Epithelial cell of proximal tubule (primary cell): ENCODE measurements at regions not wholly inside any gene's neighbourhood (a gene's known extent, or its start where the extent isn't known, plus 50 kb on each side); places are given as distances from the start of the nearest gene placed in this dataset.
A peak's percentile ranks its signal among the peaks of the same experiment; 100 is the strongest.

Experiments used
- DNase-seq: peaks from one replicate; pipeline ENCODE4 v3.0.0-alpha.2; 2011; ENCODE audit warnings: low read depth
- H3K4me3 ChIP-seq: 2 replicates; pipeline ENCODE4 v1.5.1; 2011; ENCODE audit warnings: low read depth, mild to moderate bottlenecking, low read length
- CTCF ChIP-seq: conservative IDR thresholded peaks from 2 replicates; pipeline ENCODE4 v1.5.1; 2012; ENCODE audit warnings: low read depth, mild to moderate bottlenecking, low read length

GRCh38 chr1:223478606-223479005 lies 85.4 kb downstream of the CCDC185 start:
- H3K4me3 ChIP-seq: no peak overlapping the region
- no peak for TF ChIP-seq CTCF
- no peak for DNase-seq

GRCh38 chr1:223479261-223479660 lies 86.0 kb downstream of the CCDC185 start:
- H3K4me3 ChIP-seq: no peak overlapping the region
- TF ChIP-seq CTCF: no peak
- no peak for DNase-seq

GRCh38 chr1:223479718-223480425 lies 86.7 kb downstream of the CCDC185 start:
- no peak overlapping the region for H3K4me3 ChIP-seq
- TF ChIP-seq CTCF: no peak
- DNase-seq: no peak

GRCh38 chr1:223482132-223482531 lies 88.9 kb downstream of the CCDC185 start:
- no peak for DNase-seq
- TF ChIP-seq CTCF: no peak

GRCh38 chr1:223482766-223483165 lies 89.6 kb downstream of the CCDC185 start:
- no peak for DNase-seq
- no peak for TF ChIP-seq CTCF
- no peak overlapping the region for H3K4me3 ChIP-seq

More at GRCh38 chr1:223482132-223482531, 88.9 kb downstream of the CCDC185 start:
- H3K4me3 ChIP-seq: no peak overlapping the region

GRCh38 chr1:223483511-223483910 lies 90.3 kb downstream of the CCDC185 start:
- no peak for TF ChIP-seq CTCF
- H3K4me3 ChIP-seq: no peak overlapping the region
- DNase-seq: no peak

GRCh38 chr1:223486366-223486765 lies 93.2 kb downstream of the CCDC185 start:
- no peak overlapping the region for H3K4me3 ChIP-seq
- DNase-seq: no peak
- TF ChIP-seq CTCF: peak; percentile 42
